WTC11 (cell line): ENCODE measurements at regions not wholly inside any gene's neighbourhood (a gene's known extent, or its start where the extent isn't known, plus 50 kb on each side); places are given as distances from the start of the nearest gene placed in this dataset.

Experiments used
- ATAC-seq: fragments of 200-7000 bp; cut with Tn5 transposase; 2 replicates; pipeline ENCODE4 v1.10.0; 2021; ENCODE audit warnings: mild to moderate bottlenecking, moderate library complexity
- CTCF ChIA-PET: fragments of 300-600 bp; sonication (Branson Sonifier 250); formaldehyde crosslinking; loops from one replicate; lab custom pipeline; 2021; ENCODE audit warnings: antibody characterized with exemption; lab: Charles Lee
- POLR2A ChIA-PET: fragments of 350-600 bp; sonication (Branson Sonifier 250); formaldehyde crosslinking; loops from one replicate; lab custom pipeline; 2021; ENCODE audit warnings: antibody characterized with exemption; lab: Charles Lee
- DNase-seq: peaks from one replicate; pipeline ENCODE4 v3.0.0; 2021; ENCODE audit warnings: low spot score
- H3K27ac Mint-ChIP-seq: 2 replicates; pipeline ENCODE4 v1.8.0; 2021; ENCODE audit warnings: mixed read lengths
- H3K27me3 Mint-ChIP-seq: 2 replicates; pipeline ENCODE4 v1.8.0; 2021; ENCODE audit warnings: low read depth, mild to moderate bottlenecking, moderate library complexity, mixed read lengths
- H3K36me3 Mint-ChIP-seq: 2 replicates; pipeline ENCODE4 v1.8.0; 2021; ENCODE audit warnings: mixed read lengths
- H3K4me1 Mint-ChIP-seq: 2 replicates; pipeline ENCODE4 v1.8.0; 2022; ENCODE audit warnings: mixed read lengths
- H3K4me3 Mint-ChIP-seq: 2 replicates; pipeline ENCODE4 v1.8.0; 2021; ENCODE audit warnings: mild to moderate bottlenecking, moderate library complexity, mixed read lengths
- H3K9me3 Mint-ChIP-seq: 2 replicates; pipeline ENCODE4 v1.8.0; 2021; ENCODE audit warnings: mixed read lengths
- AR ChIP-seq: fragments of 250-450 bp; sonication (Bioruptor Pico); IDR thresholded peaks from 2 replicates; pipeline ENCODE4 v1.9.0; 2021; ENCODE audit warnings: mild to moderate bottlenecking
- ATF1 ChIP-seq: sonication (generic); formaldehyde crosslinking; IDR thresholded peaks from 2 replicates; pipeline ENCODE4 v1.8.1; 2023; ENCODE audit warnings: mild to moderate bottlenecking, moderate library complexity, missing genetic modification reagents
- CREM ChIP-seq: sonication (generic); formaldehyde crosslinking; IDR thresholded peaks from 2 replicates; pipeline ENCODE4 v1.8.1; 2022; ENCODE audit warnings: mild to moderate bottlenecking, missing genetic modification reagents, moderate library complexity
- E2F5 ChIP-seq: sonication (generic); formaldehyde crosslinking; IDR thresholded peaks from 2 replicates; pipeline ENCODE4 v1.8.1; 2022; ENCODE audit warnings: mild to moderate bottlenecking, moderate library complexity, missing genetic modification reagents
- EMX1 ChIP-seq: fragments of 250-450 bp; sonication (Bioruptor Pico); IDR thresholded peaks from 2 replicates; pipeline ENCODE4 v1.8.0; 2021; ENCODE audit warnings: mild to moderate bottlenecking
- ESRRA ChIP-seq: sonication (generic); formaldehyde crosslinking; IDR thresholded peaks from 2 replicates; pipeline ENCODE4 v1.8.1; 2022; ENCODE audit warnings: mild to moderate bottlenecking, missing genetic modification reagents, borderline replicate concordance
- KAT7 ChIP-seq: sonication (generic); formaldehyde crosslinking; IDR thresholded peaks from 2 replicates; pipeline ENCODE4 v1.8.1; 2023; ENCODE audit warnings: missing genetic modification reagents, mild to moderate bottlenecking, borderline replicate concordance
- MAX ChIP-seq: sonication (generic); formaldehyde crosslinking; IDR thresholded peaks from 2 replicates; pipeline ENCODE4 v1.8.0; 2022; ENCODE audit warnings: mild to moderate bottlenecking, missing genetic modification reagents
- MXD4 ChIP-seq: fragments of 250-450 bp; sonication (Bioruptor Pico); IDR thresholded peaks from 2 replicates; pipeline ENCODE4 v1.8.0; 2021; ENCODE audit warnings: mild to moderate bottlenecking, moderate library complexity, borderline replicate concordance
- MYBL2 ChIP-seq: sonication (generic); formaldehyde crosslinking; IDR thresholded peaks from 2 replicates; pipeline ENCODE4 v1.8.1; 2023; ENCODE audit warnings: mild to moderate bottlenecking, moderate library complexity, missing genetic modification reagents
- NFATC4 ChIP-seq: fragments of 250-450 bp; sonication (Bioruptor Pico); IDR thresholded peaks from 2 replicates; pipeline ENCODE4 v1.9.0; 2021; ENCODE audit warnings: mild to moderate bottlenecking
- NFE2L1 ChIP-seq: sonication (generic); formaldehyde crosslinking; IDR thresholded peaks from 2 replicates; pipeline ENCODE4 v1.8.1; 2023; ENCODE audit warnings: missing genetic modification reagents
- OVOL2 ChIP-seq: fragments of 250-450 bp; sonication (Bioruptor Pico); IDR thresholded peaks from 2 replicates; pipeline ENCODE4 v1.9.0; 2021; ENCODE audit warnings: mild to moderate bottlenecking, borderline replicate concordance
- PREB ChIP-seq: sonication (generic); formaldehyde crosslinking; IDR thresholded peaks from 2 replicates; pipeline ENCODE4 v1.8.1; 2022; ENCODE audit warnings: mild to moderate bottlenecking, missing genetic modification reagents, moderate library complexity, borderline replicate concordance
- PRRX2 ChIP-seq: fragments of 250-450 bp; sonication (Bioruptor Pico); IDR thresholded peaks from 2 replicates; pipeline ENCODE4 v1.8.0; 2021; ENCODE audit warnings: mild to moderate bottlenecking
- SMAD3 ChIP-seq: sonication (generic); formaldehyde crosslinking; IDR thresholded peaks from 2 replicates; pipeline ENCODE4 v1.8.0; 2022; ENCODE audit warnings: missing genetic modification reagents, mild to moderate bottlenecking, borderline replicate concordance
- SP1 ChIP-seq: sonication (generic); formaldehyde crosslinking; conservative IDR thresholded peaks from 2 replicates; pipeline ENCODE4 v1.8.1; 2022; ENCODE audit warnings: missing genetic modification reagents
- TEAD4 ChIP-seq: sonication (generic); formaldehyde crosslinking; IDR thresholded peaks from 2 replicates; pipeline ENCODE4 v1.8.0; 2022; ENCODE audit warnings: mild to moderate bottlenecking, missing genetic modification reagents
- ZBTB21 ChIP-seq: sonication (generic); formaldehyde crosslinking; IDR thresholded peaks from 2 replicates; pipeline ENCODE4 v1.8.1; 2023; ENCODE audit warnings: mild to moderate bottlenecking, missing genetic modification reagents, borderline replicate concordance
- ZNF138 ChIP-seq: sonication (generic); formaldehyde crosslinking; conservative IDR thresholded peaks from 2 replicates; pipeline ENCODE4 v1.8.1; 2022; ENCODE audit warnings: mild to moderate bottlenecking, moderate library complexity, missing genetic modification reagents
- ZNF263 ChIP-seq: sonication (generic); formaldehyde crosslinking; IDR thresholded peaks from 2 replicates; pipeline ENCODE4 v1.8.1; 2022; ENCODE audit warnings: low read depth, mild to moderate bottlenecking, moderate library complexity, missing genetic modification reagents
- ZNF512 ChIP-seq: sonication (generic); formaldehyde crosslinking; IDR thresholded peaks from 2 replicates; pipeline ENCODE4 v1.8.1; 2022; ENCODE audit warnings: missing genetic modification reagents, borderline replicate concordance
- TF ChIP-seq, protein P1 (sequence below): sonication (generic); formaldehyde crosslinking; IDR thresholded peaks from 2 replicates; pipeline ENCODE4 v1.8.1; 2023; ENCODE audit warnings: mild to moderate bottlenecking, missing genetic modification reagents, moderate library complexity
- TF ChIP-seq, protein P2 (sequence below): sonication (generic); formaldehyde crosslinking; IDR thresholded peaks from 2 replicates; pipeline ENCODE4 v1.8.1; 2022; ENCODE audit warnings: low read depth, mild to moderate bottlenecking, moderate library complexity, missing genetic modification reagents, borderline replicate concordance

DNA sequence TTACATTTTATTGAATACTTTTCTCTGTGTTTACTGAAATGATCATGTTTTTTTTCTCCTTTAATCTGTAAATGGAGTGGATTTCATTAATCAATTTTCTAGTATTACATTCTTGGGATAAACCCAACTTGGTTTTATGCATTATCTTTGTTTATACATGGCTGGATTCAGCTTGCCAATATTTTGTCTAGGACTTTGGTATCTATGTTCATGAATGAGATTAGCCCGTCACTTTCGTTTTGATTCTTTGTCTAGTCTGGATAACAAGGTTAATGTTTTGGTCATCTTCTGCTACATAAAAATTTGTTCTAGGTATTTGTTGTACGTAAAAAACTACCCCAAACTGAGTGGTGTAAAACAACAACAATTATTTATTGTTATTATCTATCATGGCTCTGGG is 127.9 kb upstream of the PAX6 start:
- Mint-ChIP-seq H3K9me3 (no peaks in the 10 kb centered on the region), H3K27me3 (no peaks in the 10 kb centered on the region), H3K4me3 (no peak overlapping the region), H3K4me1 (peaks cover 16% of the 10 kb centered on the region), H3K27ac (no peak overlapping the region), H3K36me3 (no peaks in the 10 kb centered on the region)
- ChIA-PET CTCF (interaction anchor here (2.0 kb wide), 1 partner anchor 19 kb away, joined by 6 read pairs; no protein-coding TSS in a partner anchor), POLR2A (no interaction called here)
- DNase-seq (no peak), ATAC-seq (no peak)
- TF ChIP-seq ESRRA (CRISPR knock-in tag) (no peak), CREM (CRISPR knock-in tag) (no peak), ZNF138 (CRISPR knock-in tag) (no peak), TEAD4 (CRISPR knock-in tag) (no peak), E2F5 (no peak), PRRX2 (no peak), KAT7 (no peak), AR (CRISPR knock-in tag) (no peak)

DNA sequence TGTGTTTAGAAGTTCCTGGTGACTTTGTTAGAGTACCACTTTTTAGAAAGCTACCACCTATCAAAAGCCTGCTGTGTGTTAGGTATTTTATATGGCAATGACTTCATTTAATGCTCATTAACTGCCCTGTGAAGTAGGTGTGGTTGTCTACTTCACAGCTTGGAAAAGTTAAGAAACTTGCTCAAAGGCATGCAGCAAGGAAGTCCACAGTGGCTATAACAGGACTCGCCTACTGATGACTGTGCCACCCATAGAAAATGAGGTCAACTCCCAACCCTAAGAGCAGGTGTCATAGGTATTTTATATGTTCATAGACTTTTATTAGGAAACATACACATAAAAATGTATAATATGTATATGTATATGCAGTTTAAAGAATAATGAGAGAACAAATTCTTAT is 125.2 kb upstream of the PAX6 start:
- H3K4me3 Mint-ChIP-seq, result no peak overlapping the region
- no peaks in the 10 kb centered on the region for H3K36me3 Mint-ChIP-seq
- POLR2A ChIA-PET, result no interaction called here
- DNase-seq, result no peak
- no peaks in the 10 kb centered on the region for H3K9me3 Mint-ChIP-seq
- no peak for TF ChIP-seq NFATC4
- TF ChIP-seq, all 79 proteins: peak for 0
- CTCF ChIA-PET, result no interaction called here
- Mint-ChIP-seq H3K27ac (no peak overlapping the region), H3K4me1 (peaks cover 4% of the 10 kb centered on the region), H3K27me3 (no peaks in the 10 kb centered on the region)
- no peak for ATAC-seq

DNA sequence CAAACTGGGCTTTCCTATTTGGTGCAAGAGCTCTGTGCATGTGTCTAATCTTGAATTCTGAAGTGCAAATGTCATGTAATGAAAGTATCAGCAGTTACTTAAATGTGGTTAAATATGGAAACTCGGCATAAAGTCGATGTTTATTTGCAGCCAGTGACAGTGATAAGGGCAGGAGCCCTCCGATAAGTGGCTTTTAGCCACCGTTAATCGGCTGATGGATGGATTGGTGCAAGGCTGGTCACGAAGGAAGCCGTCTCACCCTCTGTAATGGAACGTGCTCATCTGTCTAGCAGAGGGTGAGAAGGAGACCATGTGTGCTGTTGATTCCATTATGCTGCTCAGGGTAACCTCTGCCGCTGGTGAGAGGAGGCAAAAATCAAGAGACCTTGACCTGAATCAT is 121.8 kb upstream of the PAX6 start:
- CTCF ChIA-PET, result no interaction called here
- Mint-ChIP-seq H3K9me3 (no peaks in the 10 kb centered on the region), H3K4me1 (peaks cover 4% of the 10 kb centered on the region), H3K27ac (no peak overlapping the region), H3K4me3 (no peak overlapping the region), H3K36me3 (no peaks in the 10 kb centered on the region), H3K27me3 (no peaks in the 10 kb centered on the region)
- ATAC-seq, result no peak
- POLR2A ChIA-PET, result no interaction called here
- no peak for DNase-seq
- no peak for TF ChIP-seq ZNF138 (CRISPR knock-in tag)
- TF ChIP-seq, protein P1, sequence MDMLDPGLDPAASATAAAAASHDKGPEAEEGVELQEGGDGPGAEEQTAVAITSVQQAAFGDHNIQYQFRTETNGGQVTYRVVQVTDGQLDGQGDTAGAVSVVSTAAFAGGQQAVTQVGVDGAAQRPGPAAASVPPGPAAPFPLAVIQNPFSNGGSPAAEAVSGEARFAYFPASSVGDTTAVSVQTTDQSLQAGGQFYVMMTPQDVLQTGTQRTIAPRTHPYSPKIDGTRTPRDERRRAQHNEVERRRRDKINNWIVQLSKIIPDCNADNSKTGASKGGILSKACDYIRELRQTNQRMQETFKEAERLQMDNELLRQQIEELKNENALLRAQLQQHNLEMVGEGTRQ, result no peak
- TF ChIP-seq CREM (CRISPR knock-in tag), result no peak
- TF ChIP-seq EMX1 (CRISPR knock-in tag), result no peak
- no peak for TF ChIP-seq E2F5
- TF ChIP-seq ATF1 (CRISPR knock-in tag), result no peak
- no peak for TF ChIP-seq ZNF263
- TF ChIP-seq MAX (CRISPR knock-in tag), result no peak
- TF ChIP-seq OVOL2 (CRISPR knock-in tag), result no peak
- TF ChIP-seq, protein P2, sequence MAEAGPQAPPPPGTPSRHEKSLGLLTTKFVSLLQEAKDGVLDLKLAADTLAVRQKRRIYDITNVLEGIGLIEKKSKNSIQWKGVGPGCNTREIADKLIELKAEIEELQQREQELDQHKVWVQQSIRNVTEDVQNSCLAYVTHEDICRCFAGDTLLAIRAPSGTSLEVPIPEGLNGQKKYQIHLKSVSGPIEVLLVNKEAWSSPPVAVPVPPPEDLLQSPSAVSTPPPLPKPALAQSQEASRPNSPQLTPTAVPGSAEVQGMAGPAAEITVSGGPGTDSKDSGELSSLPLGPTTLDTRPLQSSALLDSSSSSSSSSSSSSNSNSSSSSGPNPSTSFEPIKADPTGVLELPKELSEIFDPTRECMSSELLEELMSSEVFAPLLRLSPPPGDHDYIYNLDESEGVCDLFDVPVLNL (CRISPR knock-in tag), result no peak
- no peak for TF ChIP-seq NFE2L1 (CRISPR knock-in tag)
- no peak for TF ChIP-seq SMAD3
- no peak for TF ChIP-seq ZNF512 (CRISPR knock-in tag)
- no peak for TF ChIP-seq MXD4 (CRISPR knock-in tag)
- no peak for TF ChIP-seq ZBTB21 (CRISPR knock-in tag)
- TF ChIP-seq PREB (CRISPR knock-in tag), result no peak
- no peak for TF ChIP-seq MYBL2 (CRISPR knock-in tag)
- TF ChIP-seq SP1 (CRISPR knock-in tag), result no peak
